Panc1 (cell line): ENCODE measurements at regions not wholly inside any gene's neighbourhood (a gene's known extent, or its start where the extent isn't known, plus 50 kb on each side); places are given as distances from the start of the nearest gene placed in this dataset.

Experiments used
- ATAC-seq: fragments of 200-7000 bp; cut with Tn5 transposase; 2 replicates; pipeline ENCODE4 v1.9.1; 2020; ENCODE audit warnings: mild to moderate bottlenecking, moderate library complexity
- BruUV-seq: library from RNA; stranded (reverse); fragments of 400-500 nt; replicated peaks from 2 replicates; lab custom pipeline; 2021; lab: Mats Ljungman, UMichigan
- CTCF ChIA-PET: fragments of 300-600 bp; sonication (Branson Sonifier 250); formaldehyde crosslinking; loops from one replicate; lab custom pipeline; 2022; ENCODE audit warnings: antibody characterized with exemption; lab: Charles Lee
- POLR2A ChIA-PET: fragments of 300-600 bp; sonication (Branson Sonifier 250); formaldehyde crosslinking; loops from one replicate; lab custom pipeline; 2022; ENCODE audit warnings: antibody characterized with exemption; lab: Charles Lee
- DNase-seq: peaks from one replicate; pipeline ENCODE4 v3.0.0-alpha.2; 2010; ENCODE audit warnings: low read depth, low spot score
- H3K27ac ChIP-seq: 2 replicates; pipeline ENCODE4 v1.5.1; 2011; ENCODE audit warnings: mild to moderate bottlenecking, low read length, inconsistent platforms
- H3K27me3 ChIP-seq: fragments of 200-500 bp; sonication (Bioruptor generic); 2 replicates; pipeline ENCODE4 v1.6.0; 2014; ENCODE audit warnings: low read length, inconsistent platforms; ENCODE audit not compliant: control insufficient read depth, insufficient read depth
- H3K36me3 ChIP-seq: fragments of 200-500 bp; sonication (Bioruptor generic); 2 replicates; pipeline ENCODE4 v1.5.1; 2014; ENCODE audit warnings: inconsistent platforms, mild to moderate bottlenecking, low read length, moderate library complexity; ENCODE audit not compliant: control insufficient read depth, insufficient read depth
- H3K4me1 ChIP-seq: 2 replicates; pipeline ENCODE4 v1.5.1; 2011; ENCODE audit warnings: inconsistent platforms, mild to moderate bottlenecking, low read length, moderate library complexity; ENCODE audit not compliant: control insufficient read depth, insufficient read depth
- H3K4me3 ChIP-seq, 2 experiments: 2 replicates each; pipeline ENCODE4 v1.5.1; 2011 to 2012; ENCODE audit warnings: low read depth in 2 of 2, low read length in 2 of 2, mild to moderate bottlenecking in 2 of 2, inconsistent platforms in 1 of 2, moderate library complexity in 1 of 2
- H3K9me3 ChIP-seq: fragments of 200-500 bp; sonication (Bioruptor generic); 2 replicates; pipeline ENCODE4 v1.5.1; 2014; ENCODE audit warnings: low read depth, mild to moderate bottlenecking, inconsistent platforms, low read length, moderate library complexity; ENCODE audit not compliant: control insufficient read depth, insufficient read depth
- CTCF ChIP-seq: fragments of 450-650 bp; IDR thresholded peaks from 2 replicates; pipeline ENCODE4 v1.5.1; 2017; ENCODE audit warnings: mild to moderate bottlenecking
- POLR2AphosphoS5 ChIP-seq: IDR thresholded peaks from 2 replicates; pipeline ENCODE4 v1.6.1; 2012; ENCODE audit warnings: mild to moderate bottlenecking, low read depth, low read length, moderate library complexity
- REST ChIP-seq, 2 experiments: IDR thresholded peaks; 2 replicates each; pipeline ENCODE4 v1.6.1; 2011 to 2012; ENCODE audit warnings: low read depth in 2 of 2, control low read depth in 1 of 2, low read length in 1 of 2, mild to moderate bottlenecking in 1 of 2, moderate library complexity in 1 of 2; ENCODE audit not compliant: insufficient read depth in 1 of 2
- SIN3A ChIP-seq: IDR thresholded peaks from 2 replicates; pipeline ENCODE4 v1.6.1; 2012; ENCODE audit warnings: low read depth, mild to moderate bottlenecking, low read length, moderate library complexity, borderline replicate concordance; ENCODE audit not compliant: insufficient read depth
- TCF7L2 ChIP-seq: IDR thresholded peaks from 2 replicates; pipeline ENCODE4 v1.6.1; 2011; ENCODE audit warnings: mild to moderate bottlenecking, low read depth, low read length, inconsistent platforms
- in situ Hi-C: cut with HindIII; loops from 2 replicates; pipeline ENCODE4 v1.10.0; 2016; ENCODE audit warnings: low sequenced_read_pairs, low pct_unique_long_range_greater_than_20kb
- intact Hi-C: fragments of 100-400 bp; cut with micrococcal nuclease; formaldehyde crosslinking; loops from one replicate; pipeline ENCODE4 v1.10.0; 2022; ENCODE audit not compliant: unreplicated experiment

GRCh38 chr2:223536546-223536945, 65.6 kb downstream of the SCG2 start:
- no peak overlapping the region for H3K27ac ChIP-seq
- no TSS peak for BruUV-seq
- ATAC-seq, result no peak

GRCh38 chr2:223537115-223537514, 65.0 kb downstream of the SCG2 start:
- DNase-seq (no peak), ATAC-seq (no peak)
- Histone ChIP-seq H3K36me3 (no peaks in the 10 kb centered on the region), H3K4me1 (peaks cover 2% of the 10 kb centered on the region; the same call in 1 of the 2 replicates), H3K4me3 (no peak overlapping the region), H3K27me3 (no peaks in the 10 kb centered on the region), H3K9me3 (no peaks in the 10 kb centered on the region), H3K27ac (no peak overlapping the region; the same call in 1 of the 2 replicates)
- POLR2A ChIA-PET, result no interaction called here
- CTCF ChIA-PET, result no interaction called here
- in situ Hi-C loops (no loop called here), intact Hi-C loops (no loop called here)
- BruUV-seq, result no TSS peak
- TF ChIP-seq SIN3A (no peak), CTCF (no peak), REST (IDR thresholded peaks at IDR 0.05; ENCODE audit: insufficient read depth in 1 of 2, low read depth in 2 of 2, low read length in 1 of 2) (no peak), POLR2AphosphoS5 (no peak), TCF7L2 (no peak)

More at GRCh38 chr2:223536546-223536945, 65.6 kb downstream of the SCG2 start:
- POLR2A ChIA-PET, result interaction anchor here (0.6 kb wide), 1 partner anchor 250 kb away, joined by 3 read pairs; no protein-coding TSS in a partner anchor
- in situ Hi-C loops, result no loop called here
- Histone ChIP-seq H3K4me1 (peaks cover 2% of the 10 kb centered on the region; the same call in 1 of the 2 replicates), H3K36me3 (no peaks in the 10 kb centered on the region), H3K9me3 (peaks cover 2% of the 10 kb centered on the region; the same call in 1 of the 2 replicates), H3K27me3 (no peaks in the 10 kb centered on the region), H3K4me3 (no peak overlapping the region)
- TF ChIP-seq SIN3A, result no peak
- no peak for TF ChIP-seq POLR2AphosphoS5
- TF ChIP-seq TCF7L2, result no peak
- TF ChIP-seq CTCF, result no peak
- no peak for TF ChIP-seq REST (IDR thresholded peaks at IDR 0.05; ENCODE audit: insufficient read depth in 1 of 2, low read depth in 2 of 2, low read length in 1 of 2)
- CTCF ChIA-PET, result no interaction called here
- no peak for DNase-seq
- intact Hi-C loops, result no loop called here
